Esophagus squamous epithelium (tissue), 5 donors: ENCODE measurements at regions not wholly inside any gene's neighbourhood (a gene's known extent, or its start where the extent isn't known, plus 50 kb on each side); places are given as distances from the start of the nearest gene placed in this dataset.

Experiments used
- DNase-seq: peaks from one replicate; lab custom pipeline; 2025; lab: John Stamatoyannopoulos, UW
- H3K27ac ChIP-seq, 4 donors: fragments of 200-600 bp; sonication (generic); one replicate each; pipeline ENCODE4 v1.5.1; 2016 to 2019; ENCODE audit warnings: mild to moderate bottlenecking in 1 of 4
- H3K27me3 ChIP-seq, 4 donors: fragments of 200-600 bp; sonication (generic); 1 replicate in 3 of 4; 2 replicates in 1 of 4; pipeline versions ENCODE4 v1.5.1 to v1.6.0; 2017 to 2021; ENCODE audit warnings: antibody characterized with exemption in 1 of 4
- H3K36me3 ChIP-seq, 3 donors: fragments of 200-600 bp; sonication (generic); one replicate each; pipeline ENCODE4 v1.5.1; 2016 to 2019
- H3K4me1 ChIP-seq, 3 donors: fragments of 200-600 bp; sonication (generic); one replicate each; pipeline ENCODE4 v1.5.1; 2017 to 2019
- H3K4me3 ChIP-seq, 4 donors: fragments of 200-600 bp; sonication (generic); 1 replicate in 3 of 4; 2 replicates in 1 of 4; pipeline ENCODE4 v1.5.1; 2016 to 2019; ENCODE audit warnings: mild to moderate bottlenecking in 2 of 4, moderate library complexity in 1 of 4
- H3K9me3 ChIP-seq, 3 donors: fragments of 200-600 bp; sonication (generic); one replicate each; pipeline ENCODE4 v1.5.1; 2016 to 2019
- POLR2A ChIP-seq, 4 donors: fragments of 450-650 bp; IDR thresholded peaks; one replicate each; pipeline ENCODE4 v1.6.1; 2017; ENCODE audit warnings: antibody characterized with exemption in 4 of 4, mild to moderate bottlenecking in 4 of 4, moderate library complexity in 3 of 4
- WGBS, 2 donors: methylation state at CpG; one replicate each; pipeline ENCODE4 v1.1.5; 2018; 5-methylcytosine and 5-hydroxymethylcytosine counted together
- intact Hi-C: fragments of 100-400 bp; cut with DNase I; formaldehyde crosslinking; loops from one replicate; pipeline ENCODE4 v1.15.0; 2022
- TF ChIP-seq, protein P1 (sequence below), 6 experiments: fragments of 450-650 bp in 4 of 6; fragments of 200-600 bp in 2 of 6; sonication (generic) in 2 of 6; IDR thresholded peaks; one replicate each; pipeline ENCODE4 v1.5.1; 2016 to 2019; ENCODE audit warnings: antibody characterized with exemption in 6 of 6, mild to moderate bottlenecking in 4 of 6, moderate library complexity in 4 of 6
- donor health status: DM: yes; HTN: yes; CAD: no.

DNA sequence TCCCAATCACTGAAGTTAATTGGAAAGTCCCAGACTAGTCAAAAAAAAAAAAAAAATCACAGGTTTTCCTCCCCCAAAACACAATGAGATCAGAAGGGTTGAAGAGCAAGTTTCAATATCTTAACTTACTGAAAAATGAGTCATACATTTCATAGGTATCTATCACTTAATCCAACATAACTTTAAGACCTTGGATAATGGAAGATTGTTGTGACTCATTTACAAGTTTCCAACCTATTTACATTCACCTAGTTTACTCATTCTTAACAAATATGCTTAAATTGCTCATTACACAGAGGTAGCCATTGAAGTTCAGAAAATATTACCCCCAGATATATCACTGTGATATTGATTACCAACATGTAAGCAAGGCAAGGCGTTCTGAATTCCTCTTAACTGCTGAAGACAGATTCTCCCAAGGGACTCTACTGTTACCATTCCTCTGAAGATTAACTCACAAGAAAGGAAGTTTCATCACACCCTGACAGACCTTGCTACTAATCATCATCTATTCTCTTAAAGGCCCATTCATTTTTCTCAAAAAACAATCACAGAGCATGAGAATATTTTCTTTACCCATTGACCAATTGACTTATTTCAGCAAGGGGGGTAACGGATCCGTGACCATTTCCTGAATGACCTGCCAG, 563.8 kb downstream of the TLE1 start:
- TF ChIP-seq, protein P1, sequence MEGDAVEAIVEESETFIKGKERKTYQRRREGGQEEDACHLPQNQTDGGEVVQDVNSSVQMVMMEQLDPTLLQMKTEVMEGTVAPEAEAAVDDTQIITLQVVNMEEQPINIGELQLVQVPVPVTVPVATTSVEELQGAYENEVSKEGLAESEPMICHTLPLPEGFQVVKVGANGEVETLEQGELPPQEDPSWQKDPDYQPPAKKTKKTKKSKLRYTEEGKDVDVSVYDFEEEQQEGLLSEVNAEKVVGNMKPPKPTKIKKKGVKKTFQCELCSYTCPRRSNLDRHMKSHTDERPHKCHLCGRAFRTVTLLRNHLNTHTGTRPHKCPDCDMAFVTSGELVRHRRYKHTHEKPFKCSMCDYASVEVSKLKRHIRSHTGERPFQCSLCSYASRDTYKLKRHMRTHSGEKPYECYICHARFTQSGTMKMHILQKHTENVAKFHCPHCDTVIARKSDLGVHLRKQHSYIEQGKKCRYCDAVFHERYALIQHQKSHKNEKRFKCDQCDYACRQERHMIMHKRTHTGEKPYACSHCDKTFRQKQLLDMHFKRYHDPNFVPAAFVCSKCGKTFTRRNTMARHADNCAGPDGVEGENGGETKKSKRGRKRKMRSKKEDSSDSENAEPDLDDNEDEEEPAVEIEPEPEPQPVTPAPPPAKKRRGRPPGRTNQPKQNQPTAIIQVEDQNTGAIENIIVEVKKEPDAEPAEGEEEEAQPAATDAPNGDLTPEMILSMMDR (IDR thresholded peaks at IDR 0.05): no peak
- intact Hi-C loops: no loop called here
- Histone ChIP-seq H3K27ac (no peak overlapping the region), H3K9me3 (no peaks in the 10 kb centered on the region), H3K4me1 (peaks cover 0 to 7% (median 0%) of the 10 kb centered on the region in 3 donors), H3K36me3 (no peaks in the 10 kb centered on the region), H3K27me3 (no peaks in the 10 kb centered on the region), H3K4me3 (no peak overlapping the region)
- DNase-seq: no peak
- 42 to 47% methylated on average over 3 of the region's 3 CpGs for WGBS, 2 donors

- WGBS, 2 donors: 84 to 87% methylated on average over 3 of the region's 3 CpGs
- no peaks in the 10 kb centered on the region for H3K27me3 ChIP-seq
- H3K36me3 ChIP-seq: no peaks in the 10 kb centered on the region
- H3K4me3 ChIP-seq: no peak overlapping the region
- no peak for DNase-seq
- H3K27ac ChIP-seq: no peak overlapping the region
- H3K9me3 ChIP-seq: no peaks in the 10 kb centered on the region
- intact Hi-C loops: no loop called here
- peaks cover 0 to 7% (median 0%) of the 10 kb centered on the region in 3 donors for H3K4me1 ChIP-seq
- TF ChIP-seq, protein P1 (IDR thresholded peaks at IDR 0.05): no peak
- no peak for TF ChIP-seq POLR2A (IDR thresholded peaks at IDR 0.05)
These were observed 565.8 kb downstream of the TLE1 start for GRCh38 chr9:81123526-81123925.

DNA sequence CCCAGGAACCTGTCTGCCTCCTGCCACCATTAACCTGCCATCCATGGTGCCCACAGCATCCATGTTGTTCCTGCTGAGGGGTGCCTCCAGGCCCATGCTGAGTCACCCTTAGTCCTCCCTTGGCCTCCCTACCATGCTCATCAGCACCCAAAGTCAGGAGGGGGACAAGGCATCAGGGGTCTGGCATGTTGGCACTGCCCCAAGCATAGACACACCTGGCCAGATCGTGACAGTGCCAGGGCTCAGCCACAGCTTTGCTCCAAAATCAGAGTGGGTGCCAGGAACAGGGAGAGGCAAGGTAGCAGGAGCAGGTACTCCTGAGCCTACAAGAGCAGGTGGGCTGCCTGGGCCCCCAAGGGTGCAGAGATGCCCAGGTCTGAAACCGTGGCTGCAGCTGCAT, 566.6 kb downstream of the TLE1 start:
- DNase-seq: no peak
- H3K36me3 ChIP-seq: no peaks in the 10 kb centered on the region
- no peak overlapping the region for H3K4me3 ChIP-seq
- no peaks in the 10 kb centered on the region for H3K27me3 ChIP-seq
- H3K4me1 ChIP-seq: peaks cover 0 to 7% (median 0%) of the 10 kb centered on the region in 3 donors
- no peaks in the 10 kb centered on the region for H3K9me3 ChIP-seq
- TF ChIP-seq, protein P1 (IDR thresholded peaks at IDR 0.05): no peak
- TF ChIP-seq POLR2A (IDR thresholded peaks at IDR 0.05): no peak
- no peak overlapping the region for H3K27ac ChIP-seq
- intact Hi-C loops: no loop called here
- 43 to 100% methylated on average over 1 of the region's 2 CpGs for WGBS, 2 donors

DNA sequence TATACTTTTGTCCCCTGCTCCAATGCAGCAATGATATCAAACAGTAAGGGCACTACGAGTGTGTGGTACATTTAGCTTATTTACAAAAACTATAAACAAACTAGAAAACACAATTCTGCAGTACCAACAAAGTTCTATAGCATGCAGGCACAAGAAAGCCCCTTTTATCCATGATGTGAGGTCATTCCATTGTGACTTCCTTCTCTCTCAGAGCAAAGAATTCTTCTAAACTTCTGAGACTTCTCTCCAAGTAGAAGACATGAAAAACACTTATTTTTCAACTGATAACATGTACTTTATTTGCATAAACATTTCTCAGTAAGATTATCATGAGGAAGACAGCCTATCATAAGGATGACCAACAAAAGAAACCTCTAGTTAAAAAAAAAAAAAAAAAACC, 569.8 kb downstream of the TLE1 start:
- Histone ChIP-seq H3K4me1 (peaks cover 0 to 6% (median 0%) of the 10 kb centered on the region in 3 donors), H3K9me3 (no peaks in the 10 kb centered on the region)
- 74 to 79% methylated on average over 1 of the region's 1 CpG for WGBS, 2 donors

DNA sequence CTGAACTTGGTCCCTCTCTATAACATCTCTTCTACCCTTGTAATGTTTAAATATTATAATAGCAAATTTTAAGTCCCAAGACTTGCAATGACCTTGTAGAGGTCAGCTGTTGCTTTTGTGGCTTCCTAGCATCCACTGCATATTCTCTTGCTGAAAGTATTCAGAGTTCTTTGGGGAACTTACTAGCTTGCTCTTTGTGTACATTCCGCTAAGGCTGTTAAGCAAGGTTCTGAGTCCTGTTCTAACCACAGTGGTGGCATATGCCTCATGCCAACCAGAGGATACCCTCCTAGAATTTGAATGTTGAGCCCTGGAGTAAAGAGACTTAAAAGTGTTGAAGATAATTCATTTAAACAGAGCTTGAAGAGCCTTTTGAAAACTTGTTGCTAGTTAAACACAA, 570.9 kb downstream of the TLE1 start:
- Histone ChIP-seq H3K4me3 (no peak overlapping the region), H3K36me3 (no peaks in the 10 kb centered on the region), H3K4me1 (peaks cover 0 to 6% (median 0%) of the 10 kb centered on the region in 3 donors), H3K27ac (no peak overlapping the region), H3K9me3 (no peaks in the 10 kb centered on the region), H3K27me3 (no peaks in the 10 kb centered on the region)
- intact Hi-C loops: no loop called here
- TF ChIP-seq POLR2A (IDR thresholded peaks at IDR 0.05): no peak
- TF ChIP-seq, protein P1 (IDR thresholded peaks at IDR 0.05): no peak
- 89% methylated on average over 1 of the region's 1 CpG; no CpG with 5 or more reads in 1 of the 2 donors for WGBS, 2 donors
- DNase-seq: no peak

More for the DNA sequence above, 569.8 kb downstream of the TLE1 start:
- Histone ChIP-seq H3K27ac (no peak overlapping the region), H3K27me3 (no peaks in the 10 kb centered on the region), H3K36me3 (no peaks in the 10 kb centered on the region), H3K4me3 (no peak overlapping the region)
- intact Hi-C loops: no loop called here
- TF ChIP-seq, protein P1 (IDR thresholded peaks at IDR 0.05): no peak
- no peak for TF ChIP-seq POLR2A (IDR thresholded peaks at IDR 0.05)
- no peak for DNase-seq
